HepG2 (cell line): ENCODE measurements at regions not wholly inside any gene's neighbourhood (a gene's known extent, or its start where the extent isn't known, plus 50 kb on each side); places are given as distances from the start of the nearest gene placed in this dataset.

Experiments
- ATAC-seq: fragments of 200-7000 bp; cut with Tn5 transposase; 3 replicates; pipeline ENCODE4 v1.9.1; 2020; ENCODE audit warnings: mild to moderate bottlenecking, moderate library complexity
- BruUV-seq: library from RNA; stranded (reverse); fragments of 400-500 nt; replicated peaks from 2 replicates; lab custom pipeline; 2021; lab: Mats Ljungman, UMichigan
- CTCF ChIA-PET: fragments of 300-600 bp; formaldehyde crosslinking; extraction: SDS; loops from one replicate; lab custom pipeline; 2021; ENCODE audit warnings: low total read pairs, inconsistent platforms, low intra/inter-chr PET ratio; lab: Yijun Ruan, JAX
- POLR2A ChIA-PET: fragments of 350-600 bp; sonication (Branson Sonifier 250); formaldehyde crosslinking; loops from one replicate; lab custom pipeline; 2020; ENCODE audit warnings: antibody characterized with exemption, inconsistent platforms; lab: Yijun Ruan, JAX
- DNase-seq: peaks from one replicate; pipeline ENCODE4 v3.0.0-alpha.2; 2015; ENCODE audit warnings: low spot score
- FAIRE-seq: peaks from 3 replicates; lab custom pipeline; 2011; peaks lifted over from hg19 to GRCh38; lab: Jason Lieb, UNC
- H2AFZ ChIP-seq: one replicate; pipeline ENCODE4 v1.6.1; 2011; ENCODE audit warnings: low read length, inconsistent platforms
- H3K27ac ChIP-seq: fragments of 300-600 bp; 3 replicates; pipeline ENCODE4 v1.8.0; 2011; ENCODE audit warnings: mixed run types, mild to moderate bottlenecking, mixed read lengths, low read length, inconsistent platforms; ENCODE audit not compliant: insufficient read depth; ENCODE audit errors: extremely low read length
- H3K27me3 ChIP-seq, 2 experiments: fragments of 200-600 bp in 1 of 2; 2 replicates in 1 of 2; 3 replicates in 1 of 2; pipeline versions ENCODE4 v1.6.0 to v1.8.0; 2011; ENCODE audit warnings: low read length in 2 of 2, mild to moderate bottlenecking in 2 of 2, moderate library complexity in 2 of 2, inconsistent platforms in 1 of 2; ENCODE audit not compliant: insufficient read depth in 2 of 2, control insufficient read depth in 1 of 2
- H3K36me3 ChIP-seq, 2 experiments: fragments of 200-600 bp in 1 of 2; replicated peaks in 1 of 2; 2 replicates in 1 of 2; 3 replicates in 1 of 2; pipeline versions ENCODE4 v1.5.1 to v1.8.0; 2011; ENCODE audit warnings: low read length in 2 of 2, inconsistent platforms in 1 of 2; ENCODE audit not compliant: insufficient read depth in 2 of 2, control insufficient read depth in 1 of 2
- H3K4me1 ChIP-seq: 2 replicates; pipeline ENCODE4 v1.5.1; 2012; ENCODE audit warnings: low read length, inconsistent platforms; ENCODE audit not compliant: insufficient read depth
- H3K4me2 ChIP-seq: 2 replicates; pipeline ENCODE4 v1.6.0; 2011; ENCODE audit warnings: low read depth, low read length, inconsistent platforms
- H3K4me3 ChIP-seq, 3 experiments: fragments of 200-600 bp in 1 of 3; sonication (generic), shearing (Covaris generic) in 1 of 3; replicated peaks in 1 of 3; 2 replicates each; pipeline ENCODE4 v1.5.1; 2011 to 2016; ENCODE audit warnings: low read length in 3 of 3, inconsistent platforms in 2 of 3, low read depth in 2 of 3, mild to moderate bottlenecking in 2 of 3, control low read depth in 1 of 3, mixed read lengths in 1 of 3; ENCODE audit not compliant: insufficient read depth in 1 of 3
- H3K79me2 ChIP-seq: one replicate; pipeline ENCODE4 v1.6.1; 2011; ENCODE audit warnings: low read length, inconsistent platforms; ENCODE audit not compliant: insufficient read depth
- H3K9ac ChIP-seq: 2 replicates; pipeline ENCODE4 v1.6.0; 2011; ENCODE audit warnings: mild to moderate bottlenecking, low read depth, low read length, inconsistent platforms; ENCODE audit not compliant: insufficient read depth
- H3K9me3 ChIP-seq: 2 replicates; pipeline ENCODE4 v1.5.1; 2012; ENCODE audit warnings: mild to moderate bottlenecking, low read length
- H4K20me1 ChIP-seq: 2 replicates; pipeline ENCODE4 v1.6.0; 2011; ENCODE audit warnings: inconsistent platforms, mild to moderate bottlenecking, low read length, moderate library complexity; ENCODE audit not compliant: insufficient read depth
- AKNA ChIP-seq: sonication (generic); formaldehyde crosslinking; IDR thresholded peaks from 2 replicates; pipeline ENCODE4 v1.4.0; 2020; ENCODE audit warnings: missing genetic modification reagents, borderline replicate concordance
- ARID2 ChIP-seq: sonication (generic); formaldehyde crosslinking; IDR thresholded peaks from 2 replicates; pipeline ENCODE4 v1.8.1; 2022; ENCODE audit warnings: mild to moderate bottlenecking, missing genetic modification reagents, borderline replicate concordance
- CCAR2 ChIP-seq: fragments of 200-400 bp; formaldehyde crosslinking; optimal IDR thresholded peaks from 2 replicates; pipeline ENCODE3; 2018; ENCODE audit warnings: low read depth, mild to moderate bottlenecking, low read length, moderate library complexity
- KAT7 ChIP-seq: IDR thresholded peaks from 2 replicates; pipeline ENCODE4 v1.6.1; 2018; ENCODE audit warnings: borderline replicate concordance, missing compliant biosample characterization
- NCOA1 ChIP-seq: sonication (generic); formaldehyde crosslinking; IDR thresholded peaks from 2 replicates; pipeline ENCODE4 v1.9.0; 2021; ENCODE audit warnings: missing genetic modification reagents
- NR0B2 ChIP-seq: sonication (generic); formaldehyde crosslinking; IDR thresholded peaks from 2 replicates; pipeline ENCODE4 v1.4.0; 2020; ENCODE audit warnings: mild to moderate bottlenecking, missing genetic modification reagents
- TFDP2 ChIP-seq: sonication (generic); formaldehyde crosslinking; IDR thresholded peaks from 2 replicates; pipeline ENCODE4 v1.4.0; 2020; ENCODE audit warnings: missing genetic modification reagents
- ZNF136 ChIP-seq: sonication (generic); formaldehyde crosslinking; IDR thresholded peaks from 2 replicates; pipeline ENCODE4 v1.8.1; 2022; ENCODE audit warnings: low read depth, mild to moderate bottlenecking, moderate library complexity, missing genetic modification reagents
- ZNF30 ChIP-seq: sonication (generic); formaldehyde crosslinking; IDR thresholded peaks from 2 replicates; pipeline ENCODE4 v1.5.0; 2020; ENCODE audit warnings: mild to moderate bottlenecking, missing genetic modification reagents
- ZNF331 ChIP-seq: sonication (generic); formaldehyde crosslinking; IDR thresholded peaks from 2 replicates; pipeline ENCODE4 v1.4.0; 2020; ENCODE audit warnings: missing genetic modification reagents
- ZNF430 ChIP-seq: sonication (generic); formaldehyde crosslinking; IDR thresholded peaks from 2 replicates; pipeline ENCODE4 v1.9.0; 2021; ENCODE audit warnings: mild to moderate bottlenecking, missing genetic modification reagents
- ZNF883 ChIP-seq: sonication (generic); formaldehyde crosslinking; IDR thresholded peaks from 2 replicates; pipeline ENCODE4 v1.5.1; 2020; ENCODE audit warnings: mild to moderate bottlenecking, missing genetic modification reagents; ENCODE audit errors: not compliant biosample characterization
- ZUFSP ChIP-seq: sonication (generic); formaldehyde crosslinking; IDR thresholded peaks from 2 replicates; pipeline ENCODE4 v1.9.0; 2021; ENCODE audit warnings: missing genetic modification reagents, mild to moderate bottlenecking, borderline replicate concordance
- WGBS: methylation state at CpG from one replicate; pipeline ENCODE4 v1.1.6; 2017; ENCODE audit warnings: low lambda C conversion rate; 5-methylcytosine and 5-hydroxymethylcytosine counted together
- in situ Hi-C: cut with HindIII; loops from 2 replicates; pipeline ENCODE4 v1.10.0; 2017; ENCODE audit warnings: low pct_unique_long_range_greater_than_20kb; ENCODE audit not compliant: extremely low pct_ligation_motif_present
- intact Hi-C: fragments of 100-400 bp; cut with micrococcal nuclease; formaldehyde crosslinking; loops from one replicate; pipeline ENCODE4 v1.10.0; 2022; ENCODE audit not compliant: unreplicated experiment

- no peak for ATAC-seq
- TF ChIP-seq ZUFSP (CRISPR knock-in tag) (no peak), AKNA (CRISPR knock-in tag) (no peak), KAT7 (CRISPR knock-in tag) (no peak), ARID2 (CRISPR knock-in tag) (no peak), TFDP2 (CRISPR knock-in tag) (no peak), ZNF883 (CRISPR knock-in tag) (no peak), NR0B2 (no peak), ZNF331 (CRISPR knock-in tag) (no peak), ZNF30 (CRISPR knock-in tag) (no peak), ZNF136 (no peak), CCAR2 (no peak), NCOA1 (CRISPR knock-in tag) (no peak), ZNF430 (CRISPR knock-in tag) (no peak)
- no peak overlapping the region for H3K9ac ChIP-seq
- no peaks in the 10 kb centered on the region for H3K4me1 ChIP-seq
- no TSS peak for BruUV-seq
- no peak overlapping the region for H2AFZ ChIP-seq
- peaks cover 5 to 55% of the 10 kb centered on the region in 2 experiments; a peak in 4 of 5 replicates for H3K27me3 ChIP-seq
- no peak overlapping the region for H3K4me2 ChIP-seq
- no peaks in the 10 kb centered on the region; the same call in 1 of the 2 replicates for H4K20me1 ChIP-seq
- in situ Hi-C loops (no loop called here), intact Hi-C loops (no loop called here)
- WGBS = 17% methylated on average over 8 of the region's 14 CpGs
- CTCF ChIA-PET = no interaction called here
- no peak overlapping the region for H3K27ac ChIP-seq
- no peak for DNase-seq
- no peaks in the 10 kb centered on the region for H3K79me2 ChIP-seq
- no peak for FAIRE-seq
- no peak overlapping the region for H3K4me3 ChIP-seq
- POLR2A ChIA-PET = no interaction called here
- H3K36me3 ChIP-seq = no peaks in the 10 kb centered on the region
- H3K9me3 ChIP-seq = no peaks in the 10 kb centered on the region
Observed at GRCh38 chr22:19663821-19664355, 50.4 kb upstream of the SEPTIN5 start.
